ENCODE measurements at regions not wholly inside any gene's neighbourhood (a gene's known extent, or its start where the extent isn't known, plus 50 kb on each side); places are given as distances from the start of the nearest gene placed in this dataset.

DNA sequence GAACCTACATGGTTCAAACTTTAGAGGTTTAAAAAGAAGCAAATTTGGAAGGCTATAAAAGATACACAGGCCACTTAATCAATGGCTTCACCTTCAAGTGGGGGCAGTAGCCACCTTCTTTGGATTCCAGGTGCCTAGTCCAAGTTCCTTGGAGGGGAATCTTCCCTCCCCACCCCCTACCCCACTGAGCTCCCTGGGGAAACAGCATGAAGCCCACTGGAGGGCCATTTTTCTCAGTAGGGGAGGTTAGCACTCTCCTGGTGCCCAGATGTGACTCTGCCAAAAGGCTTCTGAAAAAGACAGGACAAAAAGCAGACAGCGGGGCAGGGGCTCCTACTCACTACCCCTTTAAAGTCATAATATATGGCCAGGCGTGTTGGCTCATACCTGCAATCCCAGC is 93.9 kb downstream of the KCTD15 start:
- TF ChIP-seq ATF3 (IDR thresholded peaks at IDR 0.05; ENCODE audit: borderline replicate concordance, extremely low read depth, low read depth, low read length): no peak
- TF ChIP-seq FOXK2 (IDR thresholded peaks at IDR 0.05): no peak
- TF ChIP-seq ZNF24 (IDR thresholded peaks at IDR 0.05): no peak
- TF ChIP-seq MYB (IDR thresholded peaks at IDR 0.05; ENCODE audit: borderline replicate concordance, low read depth, low read length): no peak
- TF ChIP-seq EGR1 (IDR thresholded peaks at IDR 0.05; ENCODE audit: borderline replicate concordance in 1 of 2, low read depth in 2 of 2, low read length in 2 of 2): no peak
- TF ChIP-seq CTCF (IDR thresholded peaks at IDR 0.05 in 2 of 3, conservative IDR thresholded peaks at IDR 0.05 in 1 of 3; ENCODE audit: control insufficient read depth in 2 of 3, extremely low read depth in 1 of 3, insufficient read depth in 1 of 3, low read depth in 3 of 3, low read length in 3 of 3): no peak
- no peak for TF ChIP-seq POLR2A (IDR thresholded peaks at IDR 0.05; ENCODE audit: low read depth, low read length)

Measured in GM12878 (cell line).